ENCODE measurements at regions not wholly inside any gene's neighbourhood (a gene's known extent, or its start where the extent isn't known, plus 50 kb on each side); places are given as distances from the start of the nearest gene placed in this dataset.

GRCh38 chr1:194104247-194104844 lies 917.9 kb upstream of the B3GALT2 start:
- CTCF ChIA-PET = no interaction called here
- H3K4me3 ChIP-seq (ENCODE audit: low read depth, low read length) = no peak overlapping the region
- TF ChIP-seq CTCF (IDR thresholded peaks at IDR 0.05; ENCODE audit: insufficient read depth, low read length, missing control alignments) = no peak
- no peak for DNase-seq (ENCODE audit: low read depth, low spot score)
- POLR2A ChIA-PET = no interaction called here

GRCh38 chr1:194103516-194104246 lies 917.3 kb upstream of the B3GALT2 start:
- CTCF ChIA-PET = no interaction called here
- POLR2A ChIA-PET = no interaction called here
- DNase-seq (ENCODE audit: low read depth, low spot score) = no peak
- no peak for TF ChIP-seq CTCF (IDR thresholded peaks at IDR 0.05; ENCODE audit: insufficient read depth, low read length, missing control alignments)
- no peak overlapping the region for H3K4me3 ChIP-seq (ENCODE audit: low read depth, low read length)

GRCh38 chr1:194103101-194103500 lies 916.7 kb upstream of the B3GALT2 start:
- TF ChIP-seq CTCF (IDR thresholded peaks at IDR 0.05; ENCODE audit: insufficient read depth, low read length, missing control alignments) = no peak
- H3K4me3 ChIP-seq (ENCODE audit: low read depth, low read length) = no peak overlapping the region
- ChIA-PET POLR2A (no interaction called here), CTCF (no interaction called here)
- DNase-seq (ENCODE audit: low read depth, low spot score) = no peak

- no peak for TF ChIP-seq CTCF (IDR thresholded peaks at IDR 0.05; ENCODE audit: insufficient read depth, low read length, missing control alignments)
- DNase-seq (ENCODE audit: low read depth, low spot score) = no peak
- CTCF ChIA-PET = no interaction called here
- no peak overlapping the region for H3K4me3 ChIP-seq (ENCODE audit: low read depth, low read length)
- POLR2A ChIA-PET = no interaction called here
Observed at GRCh38 chr1:194102607-194103006, 916.2 kb upstream of the B3GALT2 start.

GRCh38 chr1:194084755-194085154 lies 898.3 kb upstream of the B3GALT2 start:
- CTCF ChIA-PET = no interaction called here
- POLR2A ChIA-PET = no interaction called here

GRCh38 chr1:194081444-194081843 lies 895.0 kb upstream of the B3GALT2 start:
- POLR2A ChIA-PET = no interaction called here
- no peak for TF ChIP-seq CTCF (IDR thresholded peaks at IDR 0.05; ENCODE audit: insufficient read depth, low read length, missing control alignments)
- CTCF ChIA-PET = no interaction called here
- no peak for DNase-seq (ENCODE audit: low read depth, low spot score)
- H3K4me3 ChIP-seq (ENCODE audit: low read depth, low read length) = no peak overlapping the region

More at GRCh38 chr1:194084755-194085154, 898.3 kb upstream of the B3GALT2 start:
- TF ChIP-seq CTCF (IDR thresholded peaks at IDR 0.05; ENCODE audit: insufficient read depth, low read length, missing control alignments) = no peak
- DNase-seq (ENCODE audit: low read depth, low spot score) = no peak
- H3K4me3 ChIP-seq (ENCODE audit: low read depth, low read length) = no peak overlapping the region

Data from AG04449 (cell line).